ENCODE measurements at regions not wholly inside any gene's neighbourhood (a gene's known extent, or its start where the extent isn't known, plus 50 kb on each side); places are given as distances from the start of the nearest gene placed in this dataset.

DNA sequence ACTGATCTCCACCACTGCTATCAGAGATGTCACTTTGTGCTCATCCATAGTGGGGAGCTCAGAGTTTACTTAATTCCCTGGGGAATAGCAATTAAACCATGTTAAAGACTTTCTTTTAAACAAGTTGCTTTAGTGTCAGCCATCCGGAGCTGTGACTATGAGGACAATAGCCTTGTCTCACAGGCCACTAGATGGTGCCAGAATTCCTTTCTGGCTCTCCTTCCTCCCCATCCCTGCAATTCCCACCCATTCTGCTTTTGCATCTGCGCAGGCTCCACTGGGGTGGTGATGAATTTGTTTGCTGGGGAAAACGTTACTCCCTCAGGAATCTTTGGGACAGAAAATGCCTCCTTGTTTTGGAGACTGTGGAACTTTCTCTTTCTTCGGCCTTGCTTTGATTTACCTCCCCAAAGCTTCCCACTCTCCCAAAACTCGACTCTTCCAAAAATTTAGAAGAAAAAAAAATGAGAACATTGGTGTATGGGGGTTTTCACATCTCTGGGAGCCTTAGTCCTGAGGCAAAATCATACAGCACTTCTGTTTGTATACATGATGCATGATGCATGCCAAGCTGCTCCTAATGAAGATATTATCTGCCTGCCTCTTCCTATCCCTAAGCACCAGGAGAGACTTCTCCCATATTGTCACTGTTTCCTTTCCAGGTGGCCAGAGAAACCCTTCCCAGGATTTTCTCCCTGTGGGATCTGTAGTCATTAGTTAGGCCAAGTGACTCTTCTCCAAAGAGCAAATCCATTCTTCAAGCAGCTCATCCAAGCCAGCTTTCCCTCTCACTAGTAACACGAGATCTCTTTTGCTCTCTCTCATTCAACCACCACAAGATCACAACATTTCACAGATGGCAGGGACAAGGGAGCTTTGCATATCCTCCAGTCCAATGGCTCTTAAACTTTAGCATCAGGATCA is 466.1 kb downstream of the TLR4 start:
- Histone ChIP-seq H3K4me2 (ENCODE audit: low read length) (no peak overlapping the region), H2AFZ (ENCODE audit: low read depth, low read length) (no peak overlapping the region), H4K20me1 (ENCODE audit: insufficient read depth) (no peaks in the 10 kb centered on the region), H3F3A (ENCODE audit: insufficient read depth, low read length, poor library complexity, severe bottlenecking) (no peaks in the 10 kb centered on the region), H3K36me3 (ENCODE audit: insufficient read depth, low read length) (no peaks in the 10 kb centered on the region), H3K79me2 (replicated peaks; ENCODE audit: insufficient read depth, low read length) (no peaks in the 10 kb centered on the region), H3K27me3 (ENCODE audit: insufficient read depth, low read depth, low read length) (no peaks in the 10 kb centered on the region), H3K9me2 (ENCODE audit: insufficient read depth, low read length) (no peaks in the 10 kb centered on the region), H3K27ac (ENCODE audit: low read length) (no peak overlapping the region), H3K4me3 (ENCODE audit: low read length) (no peak overlapping the region), H3K9ac (ENCODE audit: low read length) (no peak overlapping the region), H3K9me3 (ENCODE audit: low read length) (no peaks in the 10 kb centered on the region)
- TF ChIP-seq POLR2AphosphoS5 (IDR thresholded peaks at IDR 0.05) (no peak), EZH2 (IDR thresholded peaks at IDR 0.05; ENCODE audit: borderline replicate concordance, insufficient read depth, low read length, poor library complexity, severe bottlenecking) (no peak), SMC3 (conservative IDR thresholded peaks at IDR 0.05; ENCODE audit: poor library complexity) (peak; percentile 89), MXI1 (conservative IDR thresholded peaks at IDR 0.05; ENCODE audit: poor library complexity, severe bottlenecking) (no peak), RAD21 (conservative IDR thresholded peaks at IDR 0.05) (peak; percentile 91), EP300 (conservative IDR thresholded peaks at IDR 0.05; ENCODE audit: poor library complexity, severe bottlenecking) (no peak), TAF1 (IDR thresholded peaks at IDR 0.05; ENCODE audit: low read depth) (no peak)
- TF ChIP-seq, protein P1, sequence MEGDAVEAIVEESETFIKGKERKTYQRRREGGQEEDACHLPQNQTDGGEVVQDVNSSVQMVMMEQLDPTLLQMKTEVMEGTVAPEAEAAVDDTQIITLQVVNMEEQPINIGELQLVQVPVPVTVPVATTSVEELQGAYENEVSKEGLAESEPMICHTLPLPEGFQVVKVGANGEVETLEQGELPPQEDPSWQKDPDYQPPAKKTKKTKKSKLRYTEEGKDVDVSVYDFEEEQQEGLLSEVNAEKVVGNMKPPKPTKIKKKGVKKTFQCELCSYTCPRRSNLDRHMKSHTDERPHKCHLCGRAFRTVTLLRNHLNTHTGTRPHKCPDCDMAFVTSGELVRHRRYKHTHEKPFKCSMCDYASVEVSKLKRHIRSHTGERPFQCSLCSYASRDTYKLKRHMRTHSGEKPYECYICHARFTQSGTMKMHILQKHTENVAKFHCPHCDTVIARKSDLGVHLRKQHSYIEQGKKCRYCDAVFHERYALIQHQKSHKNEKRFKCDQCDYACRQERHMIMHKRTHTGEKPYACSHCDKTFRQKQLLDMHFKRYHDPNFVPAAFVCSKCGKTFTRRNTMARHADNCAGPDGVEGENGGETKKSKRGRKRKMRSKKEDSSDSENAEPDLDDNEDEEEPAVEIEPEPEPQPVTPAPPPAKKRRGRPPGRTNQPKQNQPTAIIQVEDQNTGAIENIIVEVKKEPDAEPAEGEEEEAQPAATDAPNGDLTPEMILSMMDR (IDR thresholded peaks at IDR 0.05; ENCODE audit: poor library complexity, severe bottlenecking): peak; percentile 85
- TF ChIP-seq, protein P2, sequence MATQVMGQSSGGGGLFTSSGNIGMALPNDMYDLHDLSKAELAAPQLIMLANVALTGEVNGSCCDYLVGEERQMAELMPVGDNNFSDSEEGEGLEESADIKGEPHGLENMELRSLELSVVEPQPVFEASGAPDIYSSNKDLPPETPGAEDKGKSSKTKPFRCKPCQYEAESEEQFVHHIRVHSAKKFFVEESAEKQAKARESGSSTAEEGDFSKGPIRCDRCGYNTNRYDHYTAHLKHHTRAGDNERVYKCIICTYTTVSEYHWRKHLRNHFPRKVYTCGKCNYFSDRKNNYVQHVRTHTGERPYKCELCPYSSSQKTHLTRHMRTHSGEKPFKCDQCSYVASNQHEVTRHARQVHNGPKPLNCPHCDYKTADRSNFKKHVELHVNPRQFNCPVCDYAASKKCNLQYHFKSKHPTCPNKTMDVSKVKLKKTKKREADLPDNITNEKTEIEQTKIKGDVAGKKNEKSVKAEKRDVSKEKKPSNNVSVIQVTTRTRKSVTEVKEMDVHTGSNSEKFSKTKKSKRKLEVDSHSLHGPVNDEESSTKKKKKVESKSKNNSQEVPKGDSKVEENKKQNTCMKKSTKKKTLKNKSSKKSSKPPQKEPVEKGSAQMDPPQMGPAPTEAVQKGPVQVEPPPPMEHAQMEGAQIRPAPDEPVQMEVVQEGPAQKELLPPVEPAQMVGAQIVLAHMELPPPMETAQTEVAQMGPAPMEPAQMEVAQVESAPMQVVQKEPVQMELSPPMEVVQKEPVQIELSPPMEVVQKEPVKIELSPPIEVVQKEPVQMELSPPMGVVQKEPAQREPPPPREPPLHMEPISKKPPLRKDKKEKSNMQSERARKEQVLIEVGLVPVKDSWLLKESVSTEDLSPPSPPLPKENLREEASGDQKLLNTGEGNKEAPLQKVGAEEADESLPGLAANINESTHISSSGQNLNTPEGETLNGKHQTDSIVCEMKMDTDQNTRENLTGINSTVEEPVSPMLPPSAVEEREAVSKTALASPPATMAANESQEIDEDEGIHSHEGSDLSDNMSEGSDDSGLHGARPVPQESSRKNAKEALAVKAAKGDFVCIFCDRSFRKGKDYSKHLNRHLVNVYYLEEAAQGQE (IDR thresholded peaks at IDR 0.05; ENCODE audit: borderline replicate concordance): peak; percentile 25

GRCh38 chr9:118177241-118177640 is 473.0 kb downstream of the TLR4 start:
- H3K9me2 ChIP-seq (ENCODE audit: insufficient read depth, low read length): no peaks in the 10 kb centered on the region
- no peak overlapping the region for H3K4me3 ChIP-seq (ENCODE audit: low read length)
- no peaks in the 10 kb centered on the region for H3F3A ChIP-seq (ENCODE audit: insufficient read depth, low read length, poor library complexity, severe bottlenecking)
- TF ChIP-seq RAD21 (conservative IDR thresholded peaks at IDR 0.05) (no peak), POLR2AphosphoS5 (IDR thresholded peaks at IDR 0.05) (no peak), SMC3 (conservative IDR thresholded peaks at IDR 0.05; ENCODE audit: poor library complexity) (no peak), EP300 (conservative IDR thresholded peaks at IDR 0.05; ENCODE audit: poor library complexity, severe bottlenecking) (no peak), MXI1 (conservative IDR thresholded peaks at IDR 0.05; ENCODE audit: poor library complexity, severe bottlenecking) (no peak)
- TF ChIP-seq, protein P1 (IDR thresholded peaks at IDR 0.05; ENCODE audit: poor library complexity, severe bottlenecking): no peak
- TF ChIP-seq, protein P2 (IDR thresholded peaks at IDR 0.05; ENCODE audit: borderline replicate concordance): no peak
- H2AFZ ChIP-seq (ENCODE audit: low read depth, low read length): no peak overlapping the region
- no peak overlapping the region for H3K9ac ChIP-seq (ENCODE audit: low read length)
- H4K20me1 ChIP-seq (ENCODE audit: insufficient read depth): no peaks in the 10 kb centered on the region
- no peaks in the 10 kb centered on the region for H3K27me3 ChIP-seq (ENCODE audit: insufficient read depth, low read depth, low read length)
- H3K9me3 ChIP-seq (ENCODE audit: low read length): no peaks in the 10 kb centered on the region
- H3K79me2 ChIP-seq (replicated peaks; ENCODE audit: insufficient read depth, low read length): no peaks in the 10 kb centered on the region
- H3K4me2 ChIP-seq (ENCODE audit: low read length): no peak overlapping the region
- H3K36me3 ChIP-seq (ENCODE audit: insufficient read depth, low read length): no peaks in the 10 kb centered on the region
- H3K27ac ChIP-seq (ENCODE audit: low read length): no peak overlapping the region

Measured in neural cell (in vitro differentiated cells).